GM10248 (cell line): ENCODE measurements at regions not wholly inside any gene's neighbourhood (a gene's known extent, or its start where the extent isn't known, plus 50 kb on each side); places are given as distances from the start of the nearest gene placed in this dataset.
"Not testable (repeated sequence)": the region's sequence is repeated elsewhere in the genome, so short reads cannot be mapped to it uniquely, and the experiment has no call there.

Experiments used
- CTCF ChIA-PET: fragments of 300-600 bp; sonication (Branson Sonifier 250); formaldehyde crosslinking; extraction: SDS; loops from one replicate; lab custom pipeline; 2021; ENCODE audit warnings: antibody characterized with exemption; lab: Yijun Ruan, JAX
- POLR2A ChIA-PET: fragments of 350-650 bp; sonication (Branson Sonifier 250); formaldehyde crosslinking; extraction: SDS; loops from one replicate; lab custom pipeline; 2020; ENCODE audit warnings: antibody characterized with exemption; lab: Yijun Ruan, JAX
- DNase-seq: peaks from one replicate; pipeline ENCODE4 v3.0.0; 2012; ENCODE audit errors: extremely low spot score
- CTCF ChIP-seq: IDR thresholded peaks from 2 replicates; pipeline ENCODE4 v1.5.1; 2012; ENCODE audit warnings: mild to moderate bottlenecking, low read depth; ENCODE audit errors: extremely low read depth, missing control alignments, control extremely low read depth

DNA sequence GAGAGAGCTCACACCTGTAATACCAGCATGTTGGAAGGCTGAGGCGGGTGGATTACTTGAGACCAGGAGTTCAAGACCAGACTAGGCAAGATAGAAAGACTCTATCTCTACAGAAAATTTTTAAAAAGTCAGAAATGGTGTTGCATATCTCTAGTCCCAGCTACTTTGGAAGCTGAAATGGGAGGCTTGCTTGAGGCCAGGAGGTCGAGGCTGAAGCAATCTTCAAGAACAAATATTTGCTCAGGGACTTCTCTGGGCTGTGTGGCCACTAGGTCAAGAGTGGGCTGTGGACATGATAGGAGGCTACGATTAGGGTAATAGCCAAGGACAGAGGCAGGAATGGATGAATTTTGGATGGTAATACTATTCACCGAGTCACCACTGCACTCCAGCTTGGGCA is 135.8 kb upstream of the PEG3 start:
- DNase-seq, result no peak
- POLR2A ChIA-PET, result no interaction called here
- no peak for TF ChIP-seq CTCF
- CTCF ChIA-PET, result no interaction called here

GRCh38 chr19:56976995-56977906 is 136.7 kb upstream of the PEG3 start:
- DNase-seq, result no peak
- TF ChIP-seq CTCF, result no peak
- CTCF ChIA-PET, result no interaction called here
- POLR2A ChIA-PET, result no interaction called here

GRCh38 chr19:56978023-56978565 is 137.6 kb upstream of the PEG3 start:
- TF ChIP-seq CTCF, result no peak
- CTCF ChIA-PET, result no interaction called here
- no peak for DNase-seq
- POLR2A ChIA-PET, result no interaction called here

DNA sequence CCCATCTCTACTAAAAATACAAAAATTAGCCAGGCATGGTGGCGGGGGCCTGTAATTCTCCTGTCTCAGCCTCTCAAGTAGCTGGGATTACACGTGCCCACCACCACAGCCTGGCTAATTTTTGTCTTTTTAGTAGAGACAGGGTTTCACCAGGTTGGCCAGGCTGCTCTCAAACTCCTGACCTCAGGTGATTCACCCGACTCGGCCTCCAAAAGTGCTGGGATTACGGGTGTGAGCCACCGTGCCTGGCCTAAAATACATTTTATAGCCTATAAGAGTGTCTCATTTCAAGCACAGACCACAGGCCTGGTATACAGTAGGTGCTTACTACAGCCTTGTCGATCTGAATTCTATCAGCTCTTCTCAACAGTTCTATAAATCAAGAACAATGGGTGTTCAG is 139.5 kb upstream of the USP29 start:
- DNase-seq, CTCF ChIA-PET, POLR2A ChIA-PET: not testable (repeated sequence)

DNA sequence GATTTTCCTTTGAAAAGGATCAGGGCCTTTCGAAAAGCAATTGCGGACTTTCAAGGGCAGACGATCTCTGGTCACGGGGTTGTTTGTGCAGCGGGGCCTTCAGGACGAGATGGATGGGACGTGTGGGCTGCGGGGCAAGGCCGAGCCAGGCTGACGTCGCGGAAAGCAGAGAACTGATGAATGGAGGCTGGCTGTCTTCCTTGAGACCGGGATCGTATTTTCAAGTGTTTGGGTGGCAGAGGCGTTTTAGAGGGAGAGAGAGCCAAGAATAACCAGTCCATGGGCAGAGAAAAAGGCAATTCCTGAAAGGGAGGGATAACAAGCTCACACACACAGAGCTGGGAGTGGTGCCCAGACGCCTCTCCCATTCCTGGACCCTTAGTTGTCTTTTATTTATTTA is 138.9 kb upstream of the USP29 start:
- TF ChIP-seq CTCF, result no peak
- ChIA-PET CTCF (no interaction called here), POLR2A (no interaction called here)
- no peak for DNase-seq

GRCh38 chr19:56981440-56981839 is 138.3 kb upstream of the USP29 start:
- CTCF ChIA-PET, DNase-seq, POLR2A ChIA-PET: not testable (repeated sequence)

DNA sequence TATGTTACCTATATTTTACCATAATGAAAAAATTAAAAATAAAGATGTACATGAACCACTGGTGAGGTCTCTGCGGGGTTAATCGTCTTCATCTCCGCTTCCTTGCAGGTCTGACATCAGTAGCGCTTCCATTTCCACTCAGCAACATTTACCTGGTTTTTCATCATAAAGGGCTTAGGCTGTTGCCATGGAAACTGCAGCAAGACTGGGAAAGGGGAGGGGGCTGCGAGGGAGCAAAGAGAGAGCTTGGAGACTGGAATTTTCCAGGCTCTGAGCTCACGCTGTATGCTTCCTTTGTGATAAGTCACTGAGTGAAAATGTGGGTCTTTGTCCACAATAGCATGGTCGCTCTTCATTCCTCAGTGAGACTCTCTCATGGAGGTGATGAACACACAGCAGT is 136.6 kb upstream of the USP29 start:
- ChIA-PET CTCF (no interaction called here), POLR2A (no interaction called here)
- TF ChIP-seq CTCF, result no peak
- no peak for DNase-seq
